ENCODE measurements at regions not wholly inside any gene's neighbourhood (a gene's known extent, or its start where the extent isn't known, plus 50 kb on each side); places are given as distances from the start of the nearest gene placed in this dataset.

GRCh38 chr14:97838986-97839385 is 1041.8 kb downstream of the VRK1 start:
- Histone ChIP-seq H3K79me2 (ENCODE audit: control insufficient read depth, insufficient read depth, low read length) (no peaks in the 10 kb centered on the region), H3K4me1 (ENCODE audit: control insufficient read depth, extremely low read depth, insufficient read depth, low read length) (no peaks in the 10 kb centered on the region), H2AFZ (ENCODE audit: low read depth, low read length) (no peak overlapping the region), H3K9me1 (replicated peaks; ENCODE audit: control insufficient read depth, extremely low read depth, insufficient read depth, low read length) (no peaks in the 10 kb centered on the region), H3K4me3 (replicated peaks in 1 of 3; ENCODE audit: insufficient read depth in 1 of 3, low read depth in 1 of 3, low read length in 3 of 3) (no peak overlapping the region), H3K36me3 (ENCODE audit: control insufficient read depth in 2 of 2, extremely low read depth in 1 of 2, insufficient read depth in 2 of 2, low read length in 2 of 2) (no peaks in the 10 kb centered on the region), H4K20me1 (replicated peaks; ENCODE audit: control insufficient read depth, extremely low read depth, insufficient read depth, low read length) (no peaks in the 10 kb centered on the region), H3K27me3 (ENCODE audit: control insufficient read depth in 2 of 2, insufficient read depth in 2 of 2, low read length in 2 of 2) (no peaks in the 10 kb centered on the region), H3K9ac (replicated peaks; ENCODE audit: extremely low read depth, insufficient read depth, low read length) (no peak overlapping the region), H3K9me3 (replicated peaks; ENCODE audit: control insufficient read depth, insufficient read depth, low read length) (peaks cover 13% of the 10 kb centered on the region), H3K27ac (ENCODE audit: insufficient read depth, low read depth, low read length) (no peak overlapping the region), H3K4me2 (ENCODE audit: insufficient read depth, low read length) (no peak overlapping the region)
- BruUV-seq (replicated peaks) = no TSS peak
- TF ChIP-seq MAX (IDR thresholded peaks at IDR 0.05; ENCODE audit: insufficient read depth, insufficient read length) (no peak), EZH2 (IDR thresholded peaks at IDR 0.05; ENCODE audit: borderline replicate concordance, low read depth, low read length, severe bottlenecking) (no peak), FOS (IDR thresholded peaks at IDR 0.05; ENCODE audit: borderline replicate concordance, insufficient read depth, low read length) (no peak), POLR2AphosphoS5 (IDR thresholded peaks at IDR 0.05; ENCODE audit: insufficient read depth, low read depth, low read length) (no peak), GATA2 (IDR thresholded peaks at IDR 0.05; ENCODE audit: insufficient read depth, insufficient read length, low read depth, low read length) (no peak), POLR2A (IDR thresholded peaks at IDR 0.05; ENCODE audit: low read depth, low read length) (no peak), JUN (IDR thresholded peaks at IDR 0.05; ENCODE audit: borderline replicate concordance, insufficient read depth, insufficient read length, low read depth) (no peak), CTCF (IDR thresholded peaks at IDR 0.05; ENCODE audit: extremely low read depth in 1 of 2, insufficient read depth in 1 of 2, low read depth in 1 of 2, low read length in 2 of 2) (no peak), MYC (IDR thresholded peaks at IDR 0.05; ENCODE audit: low read depth, low read length) (no peak)
- no peak for FAIRE-seq
- dilution Hi-C loops (cut with MboI; ENCODE audit: extremely low pct_ligation_motif_present, low sequenced_read_pairs) (no loop called here), intact Hi-C loops (cut with micrococcal nuclease) (loop anchor here (5.0 kb wide), 1 partner anchor 1333 kb away; no protein-coding TSS in a partner anchor)
- CTCF ChIA-PET = no interaction called here
- POLR2A ChIA-PET = no interaction called here
- no peak for DNase-seq (ENCODE audit: low read depth, low spot score)
